Caco-2 (cell line): ENCODE measurements at regions not wholly inside any gene's neighbourhood (a gene's known extent, or its start where the extent isn't known, plus 50 kb on each side); places are given as distances from the start of the nearest gene placed in this dataset.

Experiments used
- BruUV-seq: library from RNA; stranded (reverse); fragments of 400-500 nt; replicated peaks from 2 replicates; lab custom pipeline; 2021; lab: Mats Ljungman, UMichigan
- CTCF ChIA-PET: fragments of 300-600 bp; sonication (Branson Sonifier 250); formaldehyde crosslinking; loops from one replicate; lab custom pipeline; 2022; ENCODE audit warnings: antibody characterized with exemption; lab: Charles Lee
- POLR2A ChIA-PET: fragments of 300-600 bp; sonication (Branson Sonifier 250); formaldehyde crosslinking; loops from one replicate; lab custom pipeline; 2022; ENCODE audit warnings: antibody characterized with exemption; lab: Charles Lee
- DNase-seq, 2 experiments: peaks; one replicate each; pipeline versions ENCODE4 v3.0.0 to v3.0.0-alpha.2; 2020 to 2022
- H3K27me3 ChIP-seq: replicated peaks from 2 replicates; pipeline ENCODE4 v1.6.0; 2011; ENCODE audit warnings: low read length; ENCODE audit not compliant: control insufficient read depth, insufficient read depth
- H3K36me3 ChIP-seq: 2 replicates; pipeline ENCODE4 v1.5.1; 2011; ENCODE audit warnings: low read length; ENCODE audit not compliant: control insufficient read depth, insufficient read depth
- H3K4me1 ChIP-seq: fragments of 250-450 bp; sonication (Bioruptor Pico); 2 replicates; pipeline ENCODE4 v1.5.1; 2020; ENCODE audit warnings: mild to moderate bottlenecking
- H3K4me3 ChIP-seq: 2 replicates; pipeline ENCODE4 v1.5.1; 2011; ENCODE audit warnings: low read depth, mild to moderate bottlenecking, control low read depth, low read length
- H3K9me3 ChIP-seq: fragments of 250-450 bp; sonication (Bioruptor Pico); 2 replicates; pipeline ENCODE4 v1.5.1; 2020; ENCODE audit warnings: mild to moderate bottlenecking, moderate library complexity
- H3K27ac Mint-ChIP-seq: one replicate; pipeline ENCODE4 v1.8.0; 2022; ENCODE audit warnings: mixed read lengths; ENCODE audit not compliant: unreplicated experiment
- H3K27me3 Mint-ChIP-seq: one replicate; pipeline ENCODE4 v1.8.0; 2022; ENCODE audit warnings: mixed read lengths; ENCODE audit not compliant: insufficient read depth, unreplicated experiment
- H3K36me3 Mint-ChIP-seq: one replicate; pipeline ENCODE4 v1.8.0; 2022; ENCODE audit warnings: mild to moderate bottlenecking, mixed read lengths; ENCODE audit not compliant: insufficient read depth, unreplicated experiment
- H3K4me1 Mint-ChIP-seq: one replicate; pipeline ENCODE4 v1.8.0; 2022; ENCODE audit warnings: low read depth, mixed read lengths; ENCODE audit not compliant: unreplicated experiment
- H3K4me3 Mint-ChIP-seq: one replicate; pipeline ENCODE4 v1.8.0; 2022; ENCODE audit warnings: mild to moderate bottlenecking, moderate library complexity, mixed read lengths; ENCODE audit not compliant: unreplicated experiment
- H3K9me3 Mint-ChIP-seq: one replicate; pipeline ENCODE4 v1.8.0; 2022; ENCODE audit warnings: mixed read lengths; ENCODE audit not compliant: unreplicated experiment
- CTCF ChIP-seq, 2 experiments: fragments of 200-600 bp in 1 of 2; IDR thresholded peaks; 1 replicate in 1 of 2; 2 replicates in 1 of 2; pipeline versions ENCODE4 v1.5.1 to v1.8.0; 2011 to 2022; ENCODE audit warnings: antibody characterized with exemption in 1 of 2, control low read depth in 1 of 2, inconsistent platforms in 1 of 2, low read depth in 1 of 2, low read length in 1 of 2, mild to moderate bottlenecking in 1 of 2, moderate library complexity in 1 of 2; ENCODE audit not compliant: insufficient read depth in 1 of 2, severe bottlenecking in 1 of 2, unreplicated experiment in 1 of 2
- intact Hi-C: fragments of 100-400 bp; cut with micrococcal nuclease; formaldehyde crosslinking; loops from one replicate; pipeline ENCODE4 v1.10.0; 2022; ENCODE audit not compliant: unreplicated experiment

- Histone ChIP-seq H3K27me3 (no peaks in the 10 kb centered on the region), H3K4me3 (no peak overlapping the region), H3K36me3 (no peaks in the 10 kb centered on the region), H3K9me3 (0 out of 2 replicates have a peak, but pooled peaks cover 4% of the 10 kb centered on the region), H3K4me1 (no peaks in the 10 kb centered on the region)
- H3K27me3 Mint-ChIP-seq: no peaks in the 10 kb centered on the region
- H3K9me3 Mint-ChIP-seq: peaks cover 23% of the 10 kb centered on the region
- DNase-seq: no peak
- BruUV-seq: no TSS peak
- H3K4me1 Mint-ChIP-seq: no peaks in the 10 kb centered on the region
- peaks cover 4% of the 10 kb centered on the region for H3K36me3 Mint-ChIP-seq
- intact Hi-C loops: no loop called here
- H3K4me3 Mint-ChIP-seq: no peak overlapping the region
- TF ChIP-seq CTCF (IDR thresholded peaks at IDR 0.05; ENCODE audit: insufficient read depth in 1 of 2, low read depth in 1 of 2, low read length in 1 of 2, severe bottlenecking in 1 of 2, unreplicated experiment in 1 of 2): no peak
- POLR2A ChIA-PET: no interaction called here
- CTCF ChIA-PET: no interaction called here
- H3K27ac Mint-ChIP-seq: no peak overlapping the region
Measured at GRCh38 chr10:94146313-94146712, 152.6 kb downstream of the PLCE1 start.

- no TSS peak for BruUV-seq
- Histone ChIP-seq H3K4me1 (no peaks in the 10 kb centered on the region), H3K36me3 (no peaks in the 10 kb centered on the region), H3K27me3 (no peaks in the 10 kb centered on the region), H3K4me3 (no peak overlapping the region), H3K9me3 (0 out of 2 replicates have a peak, but pooled peaks cover 4% of the 10 kb centered on the region)
- Mint-ChIP-seq H3K36me3 (peaks cover 4% of the 10 kb centered on the region), H3K27ac (no peak overlapping the region), H3K4me3 (no peak overlapping the region), H3K27me3 (no peaks in the 10 kb centered on the region), H3K4me1 (no peaks in the 10 kb centered on the region), H3K9me3 (peaks cover 23% of the 10 kb centered on the region)
- intact Hi-C loops: no loop called here
- no peak for DNase-seq
- TF ChIP-seq CTCF (IDR thresholded peaks at IDR 0.05; ENCODE audit: insufficient read depth in 1 of 2, low read depth in 1 of 2, low read length in 1 of 2, severe bottlenecking in 1 of 2, unreplicated experiment in 1 of 2): no peak
- ChIA-PET POLR2A (no interaction called here), CTCF (no interaction called here)
Measured at GRCh38 chr10:94146746-94147145, 153.0 kb downstream of the PLCE1 start.

- no peaks in the 10 kb centered on the region for H3K4me1 ChIP-seq
- ChIA-PET CTCF (interaction anchor here (0.6 kb wide), 1 partner anchor 181 kb away, joined by 3 read pairs; no protein-coding TSS in a partner anchor), POLR2A (no interaction called here)
- no peaks in the 10 kb centered on the region for H3K36me3 ChIP-seq
- DNase-seq: no peak
- Mint-ChIP-seq H3K36me3 (no peaks in the 10 kb centered on the region), H3K9me3 (peaks cover 17% of the 10 kb centered on the region), H3K4me3 (no peak overlapping the region), H3K4me1 (no peaks in the 10 kb centered on the region), H3K27ac (no peak overlapping the region), H3K27me3 (no peaks in the 10 kb centered on the region)
- BruUV-seq: no TSS peak
- TF ChIP-seq CTCF (IDR thresholded peaks at IDR 0.05; ENCODE audit: insufficient read depth in 1 of 2, low read depth in 1 of 2, low read length in 1 of 2, severe bottlenecking in 1 of 2, unreplicated experiment in 1 of 2): no peak
- no peak overlapping the region for H3K4me3 ChIP-seq
- H3K9me3 ChIP-seq: 0 out of 2 replicates have a peak, but pooled peaks cover 4% of the 10 kb centered on the region
- no peaks in the 10 kb centered on the region for H3K27me3 ChIP-seq
- intact Hi-C loops: no loop called here
Measured at GRCh38 chr10:94149702-94150101, 156.0 kb downstream of the PLCE1 start.
